GM21367 (cell line): ENCODE measurements at regions not wholly inside any gene's neighbourhood (a gene's known extent, or its start where the extent isn't known, plus 50 kb on each side); places are given as distances from the start of the nearest gene placed in this dataset.

Source experiments
- ATAC-seq: cut with Tn5 transposase; IDR thresholded peaks from one replicate; pipeline ENCODE4 v1.9.1; 2021; ENCODE audit not compliant: unreplicated experiment

DNA sequence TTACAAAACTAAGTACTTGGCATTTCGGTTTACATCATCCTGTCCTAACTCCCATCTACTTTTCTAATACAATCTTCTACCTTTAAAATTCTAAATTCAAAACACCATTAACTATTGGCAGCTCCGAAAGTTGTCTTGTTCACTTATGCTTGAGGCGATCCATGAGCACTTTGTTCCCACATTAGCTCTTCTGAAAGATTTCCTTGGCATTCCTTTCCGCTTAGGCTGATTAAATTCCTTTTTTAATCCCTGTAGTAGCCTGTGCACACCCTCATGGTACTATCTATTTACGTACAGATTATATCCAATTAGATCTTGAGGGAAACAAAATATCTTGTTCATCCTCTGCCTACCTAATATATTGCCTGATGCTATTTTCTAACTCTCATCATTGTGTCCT lies 480.7 kb downstream of the PRKD1 start:
- ATAC-seq: no peak

DNA sequence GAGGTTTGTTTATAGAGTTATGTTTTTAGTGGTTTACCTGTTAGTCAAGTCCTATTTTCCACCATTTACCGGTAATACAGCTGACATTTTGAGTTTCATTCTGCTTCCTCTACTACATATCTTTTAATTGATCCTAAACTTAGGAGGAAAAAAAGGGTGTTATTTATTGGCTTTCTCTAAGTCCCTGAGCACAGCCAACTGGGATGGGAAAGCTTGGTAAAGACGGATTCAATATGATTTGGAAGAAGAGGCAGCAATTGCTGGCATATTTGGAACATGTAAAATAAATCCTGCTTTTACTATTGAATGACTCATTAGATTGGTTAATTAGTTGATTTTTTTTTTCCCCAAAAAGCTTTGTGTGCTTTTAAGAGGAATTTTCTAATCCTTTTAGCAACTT lies 475.7 kb downstream of the PRKD1 start:
- ATAC-seq: no peak

DNA sequence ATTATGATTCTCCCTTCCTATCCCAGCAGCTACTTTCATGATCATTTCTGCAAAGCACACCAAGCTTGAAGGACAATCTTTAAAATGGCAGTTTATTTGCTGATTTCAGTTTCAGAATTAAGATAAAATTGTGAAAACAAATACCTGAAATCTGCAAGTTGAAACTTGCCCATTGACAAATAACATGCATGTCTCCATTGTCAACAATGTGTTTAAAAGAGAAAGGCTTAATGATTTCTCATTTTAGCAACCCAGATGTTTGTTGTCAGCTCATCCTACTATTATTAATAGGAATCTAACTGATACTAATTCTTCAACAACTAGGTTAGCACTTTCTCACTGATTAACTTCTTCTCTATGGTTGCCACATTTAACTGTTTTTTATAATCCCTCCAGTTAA lies 474.6 kb downstream of the PRKD1 start:
- ATAC-seq: no peak

DNA sequence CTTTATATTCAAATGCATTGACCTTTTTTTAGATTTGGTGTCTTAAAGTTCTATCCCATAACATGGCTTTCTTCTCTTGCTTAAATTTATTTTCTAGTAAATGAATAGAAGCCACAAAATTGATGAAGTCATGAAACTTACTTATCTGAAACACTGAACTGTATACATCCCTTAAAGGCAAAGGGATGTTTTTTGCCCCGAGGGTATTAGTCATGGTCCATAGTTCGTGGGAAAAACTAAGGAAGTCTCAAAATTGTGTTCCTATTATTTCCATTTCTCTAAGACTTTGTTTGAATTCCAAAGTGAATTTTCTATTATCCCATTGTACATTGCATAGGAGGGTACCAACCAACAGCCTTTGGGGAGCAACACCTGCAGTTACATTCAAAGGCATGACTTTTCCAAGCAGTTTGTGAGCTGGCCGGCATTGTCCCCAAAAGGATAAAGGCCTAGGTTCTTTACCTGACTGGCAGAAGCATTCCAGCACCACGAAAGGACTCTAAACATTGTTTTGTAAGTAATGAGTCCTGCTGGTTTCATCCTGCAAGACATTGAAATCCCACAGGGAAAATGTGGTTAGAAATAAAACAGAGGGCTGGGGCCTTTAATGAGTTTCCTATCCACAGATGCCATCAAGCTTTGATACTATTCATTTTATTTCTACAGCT lies 473.5 kb downstream of the PRKD1 start:
- ATAC-seq: no peak

DNA sequence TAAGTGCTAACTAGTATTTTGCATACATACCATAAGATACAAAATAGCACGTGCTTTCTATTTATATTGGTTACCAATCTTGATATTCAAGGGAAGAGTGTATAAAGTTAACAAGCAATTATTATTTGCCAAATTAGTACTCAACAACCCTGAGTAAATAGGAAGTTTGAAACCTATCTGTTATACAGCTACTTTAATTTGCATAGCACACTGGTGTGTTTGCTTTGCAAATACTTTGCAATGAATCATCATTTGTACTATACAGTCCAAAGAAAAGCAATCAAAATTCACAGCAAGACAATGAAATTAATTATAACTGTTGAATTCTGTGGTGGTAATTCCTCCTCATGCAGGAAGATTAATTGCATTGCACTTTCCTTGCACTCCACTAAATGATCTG lies 469.1 kb downstream of the PRKD1 start:
- ATAC-seq: no peak

DNA sequence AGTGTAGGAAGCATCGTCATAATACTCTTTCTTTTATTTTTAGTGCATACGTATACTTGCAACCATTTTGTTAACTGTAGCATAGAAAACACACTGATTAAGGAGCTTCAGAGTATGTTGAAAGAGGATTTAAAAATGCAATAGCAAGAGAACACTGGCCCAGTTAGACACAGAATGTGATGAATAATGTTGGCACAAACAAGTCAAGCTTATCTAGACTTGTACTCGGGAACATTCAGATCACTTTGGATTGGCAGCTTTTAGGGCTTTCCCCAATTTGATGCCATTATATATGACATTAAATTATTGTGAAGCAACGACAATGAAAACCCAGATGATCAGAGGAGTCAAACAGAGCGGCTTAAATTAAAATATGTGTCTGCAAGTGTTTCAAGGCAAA lies 468.1 kb downstream of the PRKD1 start:
- no peak for ATAC-seq

DNA sequence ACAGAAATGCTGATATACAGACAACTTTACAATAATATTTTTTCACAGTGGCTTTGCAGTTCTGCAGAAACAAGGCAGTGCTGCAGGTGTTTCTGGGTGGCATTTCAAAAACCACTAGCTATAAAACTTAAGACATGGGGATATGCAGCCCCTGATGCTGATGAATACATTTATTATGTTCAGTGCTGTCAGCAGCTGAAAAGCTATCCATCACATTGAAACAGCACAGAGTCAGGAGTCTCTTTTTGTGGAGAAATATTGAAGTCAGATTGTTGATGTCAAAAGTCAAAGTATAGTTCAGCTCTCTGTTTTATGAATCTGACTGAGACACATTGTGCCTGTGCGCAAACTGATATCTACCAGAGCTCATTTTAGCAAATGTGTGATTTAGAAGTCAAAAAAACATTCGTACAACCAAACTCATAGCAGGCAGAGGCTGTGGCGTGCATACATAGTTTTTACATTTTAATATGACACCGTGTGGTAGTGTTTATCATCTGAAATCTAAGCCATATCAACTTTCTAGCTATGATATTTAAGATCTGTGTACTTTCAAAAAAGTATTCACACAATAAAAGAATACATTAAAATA lies 467.6 kb downstream of the PRKD1 start:
- no peak for ATAC-seq

DNA sequence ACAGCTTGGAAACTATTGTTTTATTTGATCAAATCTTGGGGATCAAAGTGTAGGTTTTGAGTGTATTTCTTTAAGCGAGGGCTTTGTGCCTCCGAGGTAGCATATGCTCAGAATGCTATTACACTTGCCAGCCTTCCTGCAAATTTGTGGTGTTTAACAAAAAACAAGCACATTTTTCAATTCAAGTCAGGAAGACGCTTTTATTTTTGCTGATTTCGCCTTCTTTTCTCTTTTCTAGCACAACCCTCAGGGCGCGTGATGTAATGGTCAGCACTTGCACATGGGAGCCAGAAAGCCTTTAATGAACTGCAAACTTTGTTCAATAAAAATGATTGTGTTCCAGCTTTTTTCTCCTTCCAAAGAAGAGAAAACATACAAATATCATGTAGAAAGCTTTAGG lies 466.5 kb downstream of the PRKD1 start:
- ATAC-seq: no peak

DNA sequence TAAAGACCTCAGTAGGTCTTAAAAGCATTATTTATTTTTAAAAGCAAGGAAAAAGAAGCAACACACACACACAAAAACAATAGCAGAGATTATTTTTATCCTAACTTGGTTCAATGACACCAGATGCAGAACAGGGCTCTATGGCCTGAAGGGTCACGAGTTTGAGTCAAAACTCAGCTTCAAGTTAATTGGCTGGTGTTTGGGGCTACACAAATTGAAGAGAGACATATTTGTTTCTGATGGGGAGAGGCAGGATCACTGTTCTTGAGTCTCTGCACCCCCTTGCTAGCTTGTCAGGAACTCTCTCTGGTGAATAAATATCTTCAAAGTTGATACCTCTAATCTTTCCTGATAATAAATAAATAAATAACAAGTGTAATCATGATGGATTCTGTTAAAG lies 466.1 kb downstream of the PRKD1 start:
- ATAC-seq: no peak

DNA sequence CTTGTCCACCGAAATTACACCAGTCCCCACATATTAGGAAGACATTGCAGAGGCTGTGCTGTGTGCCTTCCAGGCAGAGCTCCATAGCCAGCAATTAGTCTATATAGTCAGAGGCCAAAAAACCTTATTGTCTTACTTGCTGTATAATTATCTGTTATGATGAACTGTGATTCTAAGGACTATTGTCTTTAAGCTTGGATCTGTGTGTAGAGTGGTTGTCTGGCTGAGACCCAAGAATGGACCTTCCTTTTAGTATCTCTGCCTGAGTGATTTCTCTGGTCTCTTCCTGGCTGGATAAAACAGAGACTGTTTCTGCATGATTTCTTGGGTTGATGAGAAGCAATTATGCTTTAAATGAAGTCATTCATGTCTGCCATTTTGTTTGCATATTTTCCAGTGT lies 465.3 kb downstream of the PRKD1 start:
- ATAC-seq: no peak

DNA sequence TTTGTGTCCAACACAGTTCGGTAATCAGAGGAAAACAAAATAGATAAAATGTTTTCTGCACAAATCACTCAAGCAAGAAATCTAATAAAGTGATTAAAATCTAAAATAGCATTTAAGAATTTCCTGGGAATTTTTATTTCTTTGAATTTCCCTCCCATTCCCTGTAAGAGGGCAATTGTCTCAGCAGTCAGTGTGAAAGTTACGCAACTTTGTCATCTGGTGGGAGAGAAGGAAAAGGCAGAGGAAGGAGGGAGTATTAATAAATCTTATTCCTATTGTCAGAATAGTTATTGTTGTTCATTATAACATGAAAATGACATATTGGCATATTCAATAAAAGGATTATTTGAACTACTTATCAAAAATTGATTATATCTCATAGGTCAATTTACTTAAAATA lies 464.9 kb downstream of the PRKD1 start:
- ATAC-seq: no peak

DNA sequence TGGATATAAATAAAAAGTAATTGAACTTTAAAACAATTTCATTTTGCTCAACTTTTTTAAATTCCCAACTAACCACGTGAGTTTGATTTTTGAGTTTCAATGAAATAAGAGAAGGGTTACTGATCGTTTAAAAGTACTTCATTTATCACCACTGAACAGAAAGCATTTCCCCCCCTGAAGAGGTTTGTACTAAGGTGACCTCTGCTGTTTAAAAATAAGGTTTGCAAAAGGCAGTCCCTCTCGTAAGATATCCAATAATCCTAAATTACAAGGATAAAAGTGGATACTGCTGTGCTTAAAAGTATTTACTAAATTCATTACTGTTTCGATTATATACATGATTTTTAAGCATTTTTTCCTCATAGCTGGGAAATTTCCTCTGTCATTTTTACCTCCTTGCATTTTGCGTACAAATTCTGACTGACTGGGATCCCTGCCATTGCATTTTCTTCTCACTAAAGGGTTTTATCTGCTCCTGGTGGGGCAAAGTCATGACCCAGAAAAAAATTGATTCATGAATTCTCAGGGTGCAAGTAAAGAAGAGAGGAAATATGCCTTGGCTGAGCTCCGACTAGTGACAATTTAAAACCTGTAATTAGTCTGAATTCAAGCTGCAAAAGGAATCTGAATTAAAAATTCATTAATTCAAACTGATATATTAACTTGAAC lies 463.8 kb downstream of the PRKD1 start:
- no peak for ATAC-seq

DNA sequence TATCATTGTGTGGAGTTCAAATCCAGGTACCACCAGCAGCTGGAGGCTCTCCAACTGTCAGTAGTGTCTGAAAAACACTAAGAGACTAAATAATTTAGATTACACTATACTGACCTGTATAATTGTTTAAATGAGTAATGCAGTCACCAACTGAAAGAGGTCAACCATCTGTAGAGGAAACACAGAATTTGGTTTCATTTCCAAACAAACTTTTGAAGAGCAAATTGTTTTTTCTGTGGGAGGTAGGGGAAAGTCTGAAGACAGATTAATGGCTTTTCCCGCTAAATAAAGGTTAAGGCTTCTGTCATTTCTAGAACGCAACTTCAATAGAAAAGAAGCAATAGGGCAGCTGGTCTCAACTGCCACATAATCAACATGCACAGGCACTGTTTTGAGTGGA lies 462.6 kb downstream of the PRKD1 start:
- no peak for ATAC-seq

DNA sequence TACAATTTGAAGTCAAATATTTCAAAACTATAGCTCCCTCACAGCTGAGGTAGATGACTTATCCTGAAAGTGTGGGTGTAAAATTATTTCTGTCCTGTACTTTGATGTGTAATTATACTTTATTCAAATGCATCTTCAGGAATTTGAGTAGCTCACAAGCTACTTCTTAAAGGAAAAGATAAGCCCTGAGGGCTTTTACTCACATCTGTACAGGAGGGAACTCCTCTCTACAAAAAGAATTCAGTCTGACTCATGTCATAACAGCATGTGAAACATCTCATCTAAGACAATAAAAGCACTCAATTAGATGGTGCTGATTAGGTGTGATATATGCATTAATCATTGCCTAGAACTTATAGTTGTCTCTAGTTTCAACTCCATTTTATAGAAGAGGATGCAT lies 452.0 kb downstream of the PRKD1 start:
- ATAC-seq: no peak

DNA sequence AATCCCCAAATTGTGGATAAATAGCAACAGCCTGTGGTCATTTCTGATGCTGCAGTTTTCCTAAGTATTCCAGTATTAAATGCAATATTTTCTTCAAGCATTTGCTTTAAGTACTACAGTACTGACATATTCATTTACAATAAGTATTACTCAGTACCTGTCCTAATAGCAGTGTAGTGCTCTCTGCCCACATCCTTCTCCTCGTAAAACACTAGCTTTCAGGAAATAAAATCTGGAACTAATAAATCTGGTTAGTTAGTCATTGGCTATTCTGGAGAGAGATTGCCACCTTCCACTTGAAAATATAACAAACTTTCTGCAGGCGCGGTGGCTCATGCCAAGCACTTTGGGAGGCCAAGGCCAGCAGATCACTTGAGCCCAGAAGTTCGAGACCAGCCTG lies 441.5 kb downstream of the PRKD1 start:
- no peak for ATAC-seq

DNA sequence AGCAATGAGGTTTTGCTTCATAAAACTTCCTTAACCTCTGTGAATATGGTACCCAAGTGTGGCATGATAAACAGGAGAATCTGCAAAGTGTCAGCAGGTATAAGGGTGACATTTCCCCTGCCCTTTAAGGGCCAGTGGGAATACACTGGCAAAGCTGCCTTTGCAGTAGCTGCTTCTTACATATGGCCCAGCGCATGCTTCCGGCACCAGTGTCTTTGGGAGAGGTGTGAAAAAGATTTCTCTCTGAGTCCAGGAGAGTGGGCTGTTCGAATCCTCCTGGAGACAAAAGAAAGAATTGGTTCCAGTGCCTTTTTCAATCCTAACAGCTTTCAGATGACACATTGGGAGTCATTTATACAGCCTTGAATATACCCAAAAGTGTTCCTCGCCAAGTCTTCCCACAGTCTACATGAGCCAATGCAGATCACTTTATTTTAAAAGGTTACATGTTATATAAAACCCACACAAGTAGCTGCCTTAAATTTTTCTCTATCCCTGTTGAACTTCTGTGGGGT lies 437.7 kb downstream of the PRKD1 start:
- ATAC-seq: no peak

DNA sequence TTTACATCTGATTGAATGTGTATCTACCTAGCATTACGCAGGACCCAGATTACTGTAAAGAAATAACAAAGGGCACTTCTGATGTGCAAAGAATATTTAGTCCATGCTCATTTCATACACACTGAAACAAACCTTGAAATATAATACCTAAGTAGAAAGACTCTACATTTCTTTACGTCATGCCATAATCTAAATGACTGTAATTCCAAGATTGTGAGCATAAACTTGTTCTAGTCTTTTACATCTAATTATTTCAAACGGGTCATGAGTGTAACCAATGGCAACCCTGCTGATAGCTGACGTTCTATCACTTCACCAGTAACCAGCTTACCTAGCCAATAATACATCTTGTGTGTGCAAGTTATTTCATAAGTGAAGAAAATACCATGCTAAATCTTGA lies 433.8 kb downstream of the PRKD1 start:
- ATAC-seq: no peak

DNA sequence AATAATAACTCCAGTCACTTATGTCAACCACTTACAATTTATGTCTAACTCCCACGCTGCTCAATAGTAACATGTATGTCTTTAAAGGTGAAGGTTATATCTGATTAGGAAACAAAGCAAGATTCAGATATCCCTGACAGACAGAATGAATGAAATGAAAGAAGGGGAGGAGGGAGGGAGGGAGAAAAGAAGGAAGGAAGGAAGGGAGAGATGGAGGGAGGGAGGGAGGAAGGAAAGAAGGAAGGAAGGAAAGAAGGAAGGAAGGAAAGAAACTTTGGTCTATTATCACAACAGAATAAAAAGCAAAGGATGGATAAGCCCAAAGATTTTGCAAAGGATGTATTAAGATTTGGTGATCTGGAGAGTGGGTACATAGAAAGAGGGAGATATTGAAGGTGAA lies 433.3 kb downstream of the PRKD1 start:
- no peak for ATAC-seq

DNA sequence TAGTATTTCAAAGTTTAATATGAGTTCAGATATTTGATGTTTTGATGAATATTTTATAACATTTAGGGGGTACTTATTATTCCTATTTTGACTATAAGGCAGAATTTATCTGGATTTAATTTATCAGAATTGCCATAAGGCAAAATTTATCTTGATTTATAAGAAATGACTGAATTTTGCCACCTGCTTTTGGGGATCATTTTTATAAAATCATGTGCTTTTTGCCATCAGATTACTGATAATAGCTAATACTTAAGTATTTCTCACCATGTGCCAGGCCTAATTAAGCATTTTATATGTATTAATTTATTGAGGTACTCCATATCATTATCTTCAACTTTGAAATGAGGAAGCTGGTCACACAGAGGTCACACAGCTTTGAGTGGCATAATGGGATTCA lies 423.7 kb downstream of the PRKD1 start:
- ATAC-seq: no peak

DNA sequence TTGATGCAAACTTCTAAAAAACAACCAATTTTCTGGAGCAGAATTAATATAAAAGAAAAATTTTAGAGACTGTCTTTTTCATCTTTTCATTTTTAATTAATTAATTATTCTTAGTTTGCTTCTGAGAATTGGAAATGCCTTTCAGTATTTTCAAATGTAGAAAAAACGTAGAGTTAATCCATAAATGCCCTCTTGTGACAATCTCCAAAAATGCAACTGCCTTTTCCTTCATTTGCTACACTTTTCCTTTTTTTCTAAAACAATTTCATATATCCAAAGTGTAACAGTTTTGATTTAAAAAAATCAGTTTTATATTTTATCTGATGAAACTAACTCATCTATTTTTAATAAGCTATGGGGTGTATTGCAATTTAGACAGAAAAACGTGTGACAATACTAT lies 409.3 kb downstream of the PRKD1 start:
- ATAC-seq: no peak

DNA sequence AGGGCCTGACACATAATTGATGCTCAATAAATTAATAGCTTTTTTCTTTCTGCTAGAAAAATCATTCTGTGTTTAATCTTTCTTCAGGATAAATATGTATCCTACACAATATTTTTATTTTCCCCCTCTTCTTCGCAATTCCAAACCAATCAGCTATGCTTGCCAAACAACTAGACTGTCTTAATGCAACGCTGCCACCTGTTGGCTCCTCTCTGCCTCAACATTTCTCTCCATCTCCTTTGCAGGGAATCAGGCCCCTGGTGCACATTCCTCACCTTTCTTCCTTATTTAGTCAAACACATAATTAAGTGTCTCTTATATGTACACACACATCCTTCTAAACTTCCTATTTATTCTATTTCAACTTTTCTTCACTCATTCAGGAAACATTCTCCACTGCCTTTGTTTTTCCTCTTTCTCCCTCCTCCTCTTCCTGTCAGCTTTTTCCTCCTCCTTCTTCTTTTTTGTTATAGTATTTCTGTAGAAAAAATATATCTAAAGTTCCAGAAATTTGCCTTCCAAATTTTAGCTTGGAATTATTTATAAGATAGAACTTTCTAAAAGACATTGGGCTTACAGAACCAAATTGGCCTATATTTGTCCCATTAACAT lies 406.0 kb downstream of the PRKD1 start:
- ATAC-seq: no peak
